Middle frontal gyrus (tissue), 1 donor: ENCODE measurements at regions not wholly inside any gene's neighbourhood (a gene's known extent, or its start where the extent isn't known, plus 50 kb on each side); places are given as distances from the start of the nearest gene placed in this dataset.
"Not testable (repeated sequence)": the region's sequence is repeated elsewhere in the genome, so short reads cannot be mapped to it uniquely, and the experiment has no call there.

ENCODE experiments used
- DNase-seq: peaks from one replicate; pipeline ENCODE4 v3.0.0-alpha.2; 2015; ENCODE audit warnings: low spot score; ENCODE audit errors: extremely low spot score

DNA sequence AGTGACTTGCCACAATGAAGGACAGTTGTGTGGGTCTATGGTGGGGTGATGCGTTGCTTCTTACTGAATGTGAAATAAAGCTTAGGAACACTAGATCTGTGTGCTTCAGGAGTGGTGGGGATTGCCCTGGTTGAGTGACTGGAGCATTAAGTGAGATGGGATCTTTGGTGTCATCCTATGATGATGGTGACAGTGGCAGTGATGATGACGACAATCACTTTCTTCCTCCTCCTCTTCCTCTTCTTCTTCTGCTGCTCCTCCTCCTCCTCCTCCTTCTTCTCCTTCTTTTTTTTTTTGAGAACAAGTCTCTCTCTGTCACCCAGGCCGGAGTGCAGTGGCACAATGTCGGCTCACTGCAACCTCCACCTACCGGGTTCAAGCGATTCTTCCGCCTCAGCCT is 396.8 kb downstream of the SEC14L1 start:
- DNase-seq, result no peak

DNA sequence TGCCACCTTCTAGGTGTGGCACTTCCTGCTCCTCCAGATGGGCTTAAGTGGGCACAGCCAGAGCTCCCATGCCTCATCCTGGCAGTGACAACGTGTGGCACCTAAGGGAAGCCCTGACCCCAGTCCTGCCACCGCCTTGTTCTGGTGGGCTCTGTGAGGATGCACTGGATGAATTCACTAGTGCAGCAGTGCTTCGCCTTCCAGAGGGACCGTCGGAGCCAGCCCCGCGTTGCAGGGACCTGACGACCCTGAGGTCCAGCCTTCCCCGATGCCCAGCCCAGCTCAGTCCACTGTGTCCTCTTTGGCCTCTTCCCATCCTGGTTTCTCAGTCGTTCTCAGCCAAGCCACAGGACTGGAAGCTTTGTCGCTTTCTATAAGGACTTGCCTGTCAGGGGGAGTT is 399.8 kb downstream of the SEC14L1 start:
- no peak for DNase-seq

- no peak for DNase-seq
Observed at GRCh38 chr17:77540975-77541374, 400.2 kb downstream of the SEC14L1 start.

- no peak for DNase-seq
Observed at GRCh38 chr17:77542011-77542410, 401.2 kb downstream of the SEC14L1 start.

GRCh38 chr17:77542551-77543490 is 402.1 kb downstream of the SEC14L1 start:
- DNase-seq, result peak; percentile 86

DNA sequence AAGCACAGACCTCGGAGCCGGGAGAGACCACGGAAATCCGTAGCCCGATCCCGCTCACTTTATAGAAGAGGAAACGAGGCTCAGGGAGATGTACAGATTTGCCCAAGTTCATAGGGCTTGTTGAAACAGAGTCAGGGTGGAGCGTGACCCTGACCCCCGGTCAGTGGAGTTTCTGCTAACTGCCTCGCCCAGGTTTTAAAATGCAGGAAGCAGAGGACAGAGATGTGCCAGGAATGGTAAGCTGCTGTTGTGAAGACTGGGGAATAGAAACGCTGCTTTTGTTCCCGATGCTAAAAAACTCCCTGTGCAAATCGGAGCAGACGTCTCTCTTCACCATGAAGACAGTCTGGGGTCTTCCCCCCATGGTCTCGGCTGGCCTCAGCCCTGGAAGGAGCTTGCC is 403.0 kb downstream of the SEC14L1 start:
- no peak for DNase-seq

DNA sequence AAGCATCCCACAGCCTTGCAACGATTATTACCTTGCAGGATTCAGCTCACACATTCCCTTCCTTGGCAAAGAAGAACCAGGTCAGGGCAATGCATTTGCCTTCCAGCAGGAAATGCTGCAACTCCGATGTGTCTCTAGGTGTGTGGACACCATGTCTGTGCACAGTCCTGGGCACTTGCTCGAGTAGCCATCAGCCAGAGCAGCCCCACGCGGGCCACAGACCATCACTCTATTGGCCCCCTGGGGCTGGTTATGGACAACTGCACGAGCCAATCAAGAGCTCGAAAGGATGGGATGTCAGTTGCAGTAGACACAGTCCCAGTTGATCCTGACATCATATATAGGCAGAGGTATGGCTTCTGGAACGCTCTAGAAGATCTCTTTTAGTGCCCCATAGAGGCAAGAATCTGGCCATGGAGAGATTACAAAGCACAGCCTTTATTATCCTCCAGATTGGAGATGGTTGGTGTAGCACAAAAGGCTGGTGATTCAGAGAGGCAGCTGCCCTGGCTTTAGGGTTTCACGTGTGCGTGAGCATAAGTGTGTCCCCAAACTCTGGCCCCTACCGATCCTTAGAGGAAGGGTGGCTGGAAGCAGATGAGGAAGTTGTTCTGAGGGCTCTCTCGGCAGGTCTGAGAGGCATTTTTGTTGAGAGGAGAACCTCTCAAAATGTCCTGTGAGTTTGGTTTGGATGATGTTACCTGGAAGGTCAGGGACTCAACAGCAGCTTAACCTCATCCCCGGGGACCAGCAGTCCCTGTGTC is 403.8 kb downstream of the SEC14L1 start:
- no peak for DNase-seq

- DNase-seq, result no peak
Observed at GRCh38 chr17:77546772-77547241, 406.0 kb downstream of the SEC14L1 start.

GRCh38 chr17:77548967-77549366 is 408.2 kb downstream of the SEC14L1 start:
- no peak for DNase-seq

DNA sequence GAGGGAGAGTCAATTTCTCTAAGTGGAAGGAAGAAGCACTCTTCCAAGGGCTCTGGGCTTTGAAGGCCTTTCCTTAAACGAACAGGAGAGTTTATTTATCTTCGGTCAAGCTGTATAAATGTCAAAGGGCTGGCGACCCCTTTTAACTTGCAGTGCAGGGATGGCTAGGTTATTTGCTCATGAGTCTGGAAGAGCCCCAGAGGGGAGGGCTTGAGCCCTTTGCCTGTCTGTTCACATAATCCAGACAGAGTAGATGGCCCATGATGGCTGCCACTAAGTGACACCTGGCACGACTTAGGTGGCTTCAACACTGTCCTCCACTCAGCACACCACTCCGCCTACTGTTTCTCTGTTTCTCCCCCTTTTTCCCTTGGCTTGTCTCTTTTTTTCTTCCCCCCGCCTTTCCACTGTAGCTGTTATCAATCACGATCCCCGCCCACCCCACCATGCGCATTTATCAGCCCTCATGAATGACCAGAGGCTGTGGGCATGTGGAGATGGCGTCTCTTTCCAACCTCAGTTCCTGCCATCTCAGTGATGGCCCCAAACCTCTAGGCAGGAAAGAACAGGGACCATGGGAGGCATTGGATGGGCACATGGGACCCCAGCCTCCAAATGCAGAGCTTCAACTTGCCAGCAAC is 408.7 kb upstream of the TNRC6C start:
- no peak for DNase-seq

GRCh38 chr17:77553459-77554066 is 404.9 kb upstream of the TNRC6C start:
- DNase-seq, result no peak

DNA sequence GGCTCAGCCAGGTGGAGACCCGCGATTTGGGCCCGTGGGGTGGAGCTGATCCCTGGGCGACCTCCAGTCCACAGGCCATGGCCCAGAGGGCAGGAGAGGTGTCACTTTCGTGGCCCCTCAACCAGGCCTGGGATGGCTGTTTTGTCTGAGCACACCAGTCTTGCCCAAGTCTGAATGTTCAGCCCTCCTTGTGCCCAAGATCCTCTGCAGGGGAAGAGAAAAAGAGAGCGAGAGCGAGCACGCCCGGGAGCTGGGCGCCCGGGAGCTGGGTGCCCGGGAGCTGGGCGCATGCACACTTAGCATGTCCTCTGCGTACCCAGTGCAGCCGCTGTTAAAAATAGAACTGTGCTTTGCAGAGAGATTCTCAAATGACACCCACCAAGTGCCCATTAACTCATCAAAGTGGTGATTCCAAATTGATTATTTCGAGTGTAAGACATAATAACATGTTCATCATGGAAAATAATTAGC is 403.3 kb upstream of the TNRC6C start:
- no peak for DNase-seq

DNA sequence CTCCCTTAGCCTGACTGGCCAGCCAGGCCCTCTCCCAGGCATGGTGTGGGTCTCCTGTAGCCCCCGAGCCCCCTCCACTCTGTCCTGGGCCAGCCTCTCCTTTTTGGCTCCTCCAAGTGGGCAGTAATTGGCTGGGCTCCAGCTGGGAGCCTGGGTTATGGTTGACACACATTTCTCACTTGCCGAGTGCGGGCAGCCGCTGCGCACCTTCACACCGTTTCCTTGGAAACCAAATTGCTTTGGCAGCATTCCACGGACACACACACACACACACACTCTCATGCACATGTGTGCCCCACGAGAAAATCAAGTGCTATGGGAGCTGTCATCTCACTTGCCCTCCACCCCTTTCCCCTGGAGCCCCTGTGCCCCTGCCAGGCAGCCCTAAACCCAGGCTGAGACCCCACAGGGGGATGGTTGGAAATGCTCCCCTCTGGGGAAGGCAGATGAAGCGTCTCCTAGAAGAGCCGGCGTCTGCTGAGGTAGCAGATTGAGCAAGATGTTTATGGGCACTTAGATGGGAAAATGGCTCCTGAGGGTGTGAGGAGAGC is 402.7 kb upstream of the TNRC6C start:
- peak; percentile 15 for DNase-seq

GRCh38 chr17:77556383-77557061 is 402.0 kb upstream of the TNRC6C start:
- DNase-seq, result no peak

DNA sequence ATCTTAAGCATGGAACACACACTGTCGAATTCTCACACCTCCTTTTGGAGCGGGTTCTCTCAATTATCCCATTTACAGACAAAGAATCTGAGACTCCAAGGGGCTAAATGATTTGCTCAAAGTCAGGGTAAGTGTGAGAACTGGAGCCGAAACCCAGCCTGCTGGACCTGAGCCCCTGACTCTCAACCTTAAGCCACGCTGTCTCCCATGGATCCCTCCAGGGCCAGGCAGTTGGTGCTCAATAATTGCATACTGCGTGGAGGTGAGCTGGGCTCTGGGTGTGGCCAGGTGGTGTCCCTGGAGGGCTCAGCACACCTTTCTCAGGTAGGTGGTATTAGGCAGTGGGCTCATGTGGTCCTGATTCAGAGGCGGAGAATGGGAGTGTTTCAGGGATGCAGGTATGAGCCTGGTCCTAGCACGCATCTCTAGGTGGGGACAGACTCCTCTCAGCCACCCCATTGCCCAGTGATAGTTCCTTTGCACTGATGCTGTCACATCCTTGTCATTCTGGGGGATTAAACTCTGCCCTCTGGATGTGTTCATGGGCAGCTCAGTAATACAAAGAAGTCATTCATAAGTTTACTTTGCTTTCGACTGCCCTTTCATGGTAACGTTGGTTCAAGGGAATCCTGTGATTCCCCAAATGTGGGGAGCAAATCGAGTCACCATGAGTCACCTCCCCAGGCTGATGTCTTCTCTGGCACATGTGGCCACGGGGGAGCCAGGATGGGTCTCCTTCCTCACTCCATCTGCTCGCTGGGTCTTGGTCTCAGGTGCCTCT is 399.5 kb upstream of the TNRC6C start:
- DNase-seq, result no peak

- DNase-seq, result no peak
Observed at GRCh38 chr17:77560381-77560780, 398.1 kb upstream of the TNRC6C start.

- no peak for DNase-seq
Observed at GRCh38 chr17:77560841-77561240, 397.7 kb upstream of the TNRC6C start.

DNA sequence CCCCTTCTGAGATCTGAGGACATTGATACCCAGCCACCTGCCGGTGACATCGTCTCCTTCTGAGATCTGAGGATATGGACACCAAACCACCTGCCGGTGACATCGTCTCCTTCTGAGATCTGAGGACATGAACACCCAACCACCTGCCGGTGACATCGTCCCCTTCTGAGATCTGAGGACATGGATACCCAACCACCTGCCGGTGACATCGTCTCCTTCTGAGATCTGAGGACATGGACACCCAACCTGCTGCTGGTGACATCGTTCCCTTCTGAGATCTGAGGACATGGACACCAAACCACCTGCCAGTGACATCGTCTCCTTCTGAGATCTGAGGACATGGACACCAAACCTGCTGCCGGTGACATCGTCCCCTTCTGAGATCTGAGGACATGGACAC is 396.1 kb upstream of the TNRC6C start:
- DNase-seq, result not testable (repeated sequence)

DNA sequence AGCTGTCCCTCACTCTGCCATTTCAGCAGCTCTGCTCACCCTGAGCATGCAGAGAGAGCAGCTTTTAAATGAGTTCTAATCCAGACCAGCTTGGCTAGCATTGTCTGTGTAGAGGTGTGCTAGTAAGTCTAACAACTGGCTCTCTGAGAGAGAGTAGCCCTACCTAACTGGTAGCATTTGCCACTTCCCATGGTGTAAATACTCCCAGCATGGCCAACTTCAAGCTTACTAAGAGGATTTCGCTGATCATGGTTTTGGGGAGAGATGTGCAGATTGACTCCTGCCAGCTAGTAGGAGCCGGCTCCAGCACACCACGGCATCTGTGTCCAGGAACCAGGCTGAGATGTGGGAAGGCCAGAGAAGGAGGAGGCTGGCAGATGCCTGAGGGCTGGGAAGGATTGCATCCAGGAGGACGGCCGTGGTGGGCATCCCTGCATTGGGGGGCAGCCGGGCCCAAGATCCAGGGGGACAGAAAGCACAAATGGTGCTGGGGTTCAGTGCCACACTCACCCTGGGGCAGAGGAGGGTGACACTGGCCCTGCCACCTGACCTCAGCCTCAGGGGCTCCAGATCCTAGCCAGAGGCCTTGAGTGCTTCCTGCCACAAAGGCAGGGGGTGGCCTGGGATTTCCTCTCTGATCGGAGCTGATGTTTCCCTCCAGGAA is 394.9 kb upstream of the TNRC6C start:
- no peak for DNase-seq
